Stimulated activated CD8-positive, alpha-beta memory T cell treated with anti-CD3 and anti-CD28 coated beads, Interleukin-12 subunit alpha, Interleukin-12 subunit beta, amount 100 ng/mL, for 4 hours (primary cell): ENCODE measurements at regions not wholly inside any gene's neighbourhood (a gene's known extent, or its start where the extent isn't known, plus 50 kb on each side); places are given as distances from the start of the nearest gene placed in this dataset.

Experiments used
- DNase-seq: peaks from one replicate; pipeline ENCODE4 v3.0.0-alpha.2; 2020; ENCODE audit warnings: low read depth

- DNase-seq = no peak
Observed at GRCh38 chr6:163913045-163913444, 498.5 kb downstream of the QKI start.

- DNase-seq = no peak
Observed at GRCh38 chr6:163906006-163906710, 491.6 kb downstream of the QKI start.

GRCh38 chr6:163904186-163904585 is 489.7 kb downstream of the QKI start:
- DNase-seq = no peak

- no peak for DNase-seq
Observed at GRCh38 chr6:163903541-163903940, 489.0 kb downstream of the QKI start.

- no peak for DNase-seq
Observed at GRCh38 chr6:163902993-163903392, 488.5 kb downstream of the QKI start.

GRCh38 chr6:163901681-163902080 is 487.2 kb downstream of the QKI start:
- DNase-seq = no peak

GRCh38 chr6:163900570-163900969 is 486.1 kb downstream of the QKI start:
- DNase-seq = no peak

- DNase-seq = no peak
Observed at GRCh38 chr6:163897669-163898068, 483.2 kb downstream of the QKI start.

GRCh38 chr6:163897030-163897429 is 482.5 kb downstream of the QKI start:
- DNase-seq = no peak

GRCh38 chr6:163895162-163895561 is 480.6 kb downstream of the QKI start:
- no peak for DNase-seq

GRCh38 chr6:163893609-163894189 is 479.2 kb downstream of the QKI start:
- DNase-seq = no peak

GRCh38 chr6:163892824-163893561 is 478.5 kb downstream of the QKI start:
- no peak for DNase-seq

GRCh38 chr6:163889904-163890514 is 475.5 kb downstream of the QKI start:
- DNase-seq = no peak

- DNase-seq = no peak
Observed at GRCh38 chr6:163888030-163888819, 473.7 kb downstream of the QKI start.

GRCh38 chr6:163886428-163886827 is 471.9 kb downstream of the QKI start:
- no peak for DNase-seq

- no peak for DNase-seq
Observed at GRCh38 chr6:163883984-163884383, 469.5 kb downstream of the QKI start.

GRCh38 chr6:163878698-163879097 is 464.2 kb downstream of the QKI start:
- DNase-seq = no peak

GRCh38 chr6:163877877-163878639 is 463.5 kb downstream of the QKI start:
- no peak for DNase-seq

- DNase-seq = no peak
Observed at GRCh38 chr6:163876391-163876790, 461.9 kb downstream of the QKI start.

GRCh38 chr6:163874784-163875183 is 460.3 kb downstream of the QKI start:
- DNase-seq = no peak

- no peak for DNase-seq
Observed at GRCh38 chr6:163872335-163872734, 457.8 kb downstream of the QKI start.
